ENCODE measurements at regions not wholly inside any gene's neighbourhood (a gene's known extent, or its start where the extent isn't known, plus 50 kb on each side); places are given as distances from the start of the nearest gene placed in this dataset.

DNA sequence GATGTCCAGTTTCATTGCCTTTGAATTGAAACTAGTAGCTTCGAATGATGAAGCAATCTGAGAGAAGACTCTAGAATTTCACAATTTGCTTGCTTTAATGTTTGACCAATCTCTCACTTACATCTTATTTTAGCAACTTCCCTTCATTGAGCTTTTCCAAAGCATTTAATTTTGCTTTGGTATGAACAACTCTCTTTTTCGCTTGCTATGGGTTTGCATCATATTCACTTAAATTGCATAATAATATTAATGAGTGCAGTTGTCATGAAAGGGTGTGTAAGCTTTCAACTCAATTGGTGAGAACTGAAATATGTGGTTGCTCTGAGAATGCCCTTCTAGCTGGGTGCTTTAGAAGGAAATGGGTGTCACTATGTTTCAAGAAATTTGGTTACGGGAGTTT, 309.2 kb downstream of the HLX start:
- no peak for DNase-seq (ENCODE audit: low spot score)

GRCh38 chr1:221190249-221190648, 311.0 kb downstream of the HLX start:
- DNase-seq (ENCODE audit: low spot score): no peak

DNA sequence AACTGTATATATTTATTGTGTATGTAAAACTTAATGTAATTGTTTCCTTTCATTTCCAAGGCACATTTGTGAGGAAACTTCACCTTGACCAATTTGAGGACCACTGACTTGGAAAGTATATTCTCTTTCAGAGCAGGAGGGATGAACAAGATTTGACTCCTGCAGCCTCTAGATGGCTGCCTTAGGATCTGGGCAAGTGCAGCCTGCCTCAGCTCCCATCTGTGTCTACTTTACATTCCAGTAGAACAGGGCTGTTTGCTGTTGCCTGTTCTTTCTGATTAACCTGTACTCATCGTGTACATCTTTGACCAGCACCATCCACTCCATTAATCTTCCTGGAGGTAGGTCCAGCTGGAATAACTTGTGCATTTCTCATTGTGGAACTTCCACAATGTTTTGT, 312.8 kb downstream of the HLX start:
- DNase-seq (ENCODE audit: low spot score): no peak

DNA sequence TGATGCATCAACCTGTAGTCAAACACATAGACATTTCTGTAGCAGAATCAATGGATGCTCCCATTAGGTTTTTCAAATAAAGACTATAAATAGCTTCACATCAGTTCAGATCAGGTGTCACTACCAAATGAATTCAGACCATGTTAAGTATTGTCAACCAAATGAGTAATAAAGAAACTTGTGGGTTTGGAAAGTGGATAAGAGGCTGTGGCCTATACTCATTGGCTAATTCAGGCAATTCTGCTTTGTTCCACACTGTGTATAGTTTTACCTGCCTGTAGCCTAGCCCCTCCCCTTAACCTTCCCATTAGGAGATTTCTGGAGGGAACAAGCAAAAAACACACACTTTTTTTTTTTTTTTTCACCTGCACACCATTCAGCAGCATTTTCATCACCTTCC, 321.2 kb downstream of the HLX start:
- DNase-seq (ENCODE audit: low spot score): no peak

GRCh38 chr1:221201773-221202172, 322.5 kb downstream of the HLX start:
- no peak for DNase-seq (ENCODE audit: low spot score)

GRCh38 chr1:221203224-221204054, 324.2 kb downstream of the HLX start:
- DNase-seq (ENCODE audit: low spot score): peak; percentile 66

DNA sequence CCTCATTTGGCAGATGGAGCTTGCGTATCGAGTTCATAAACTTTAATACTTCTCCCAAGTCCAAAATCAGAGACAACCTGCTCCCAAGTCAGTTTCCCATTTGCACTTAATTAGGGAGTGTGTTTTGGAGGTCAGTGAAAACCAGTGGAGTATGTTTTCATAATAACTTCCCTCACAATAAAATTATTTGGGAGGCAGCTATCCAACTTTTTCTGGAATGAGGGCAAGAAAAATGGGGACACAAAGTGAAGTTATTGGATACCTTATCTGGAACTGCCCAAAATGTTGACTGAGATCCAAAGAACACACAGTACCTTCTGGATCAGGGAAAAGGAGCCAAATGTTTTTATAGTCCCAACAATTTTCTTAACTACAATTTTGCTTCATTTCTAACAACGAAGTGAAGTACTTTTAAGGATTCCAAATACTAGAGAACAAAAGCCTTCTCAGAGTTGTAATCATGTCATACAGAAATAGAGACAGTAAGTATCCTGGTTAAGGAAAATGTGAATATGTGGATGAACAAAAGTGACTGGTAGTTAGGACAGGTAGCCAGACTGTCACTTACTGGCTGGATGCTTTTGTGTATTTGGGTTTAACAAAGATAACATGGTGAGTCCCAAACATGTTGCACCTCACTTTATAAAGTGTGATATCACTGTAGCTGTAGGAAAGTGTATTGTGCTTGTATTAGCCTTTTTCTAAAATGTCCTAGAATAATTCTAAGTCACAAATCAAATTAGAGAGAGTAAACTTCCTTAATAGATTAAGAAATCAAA, 325.0 kb downstream of the HLX start:
- DNase-seq (ENCODE audit: low spot score): no peak

DNA sequence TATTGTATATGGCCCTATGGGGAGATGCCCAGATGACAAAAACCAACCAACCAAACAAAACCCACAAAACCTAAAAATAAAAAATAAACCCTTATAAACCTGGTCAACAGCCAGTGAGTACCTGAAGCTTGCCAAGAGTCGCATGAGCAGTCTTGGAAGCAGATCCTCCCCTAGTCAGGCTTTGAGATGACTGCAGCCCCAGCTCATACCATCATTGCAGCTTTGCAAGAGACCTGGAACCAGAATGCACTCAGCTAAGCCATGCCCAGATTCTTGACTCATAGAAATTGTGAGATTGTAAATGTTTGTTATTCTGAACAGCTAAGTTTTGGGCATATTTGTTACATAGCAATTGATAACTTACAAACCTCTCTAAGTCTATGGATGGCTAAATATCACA, 326.8 kb downstream of the HLX start:
- DNase-seq (ENCODE audit: low spot score): no peak

DNA sequence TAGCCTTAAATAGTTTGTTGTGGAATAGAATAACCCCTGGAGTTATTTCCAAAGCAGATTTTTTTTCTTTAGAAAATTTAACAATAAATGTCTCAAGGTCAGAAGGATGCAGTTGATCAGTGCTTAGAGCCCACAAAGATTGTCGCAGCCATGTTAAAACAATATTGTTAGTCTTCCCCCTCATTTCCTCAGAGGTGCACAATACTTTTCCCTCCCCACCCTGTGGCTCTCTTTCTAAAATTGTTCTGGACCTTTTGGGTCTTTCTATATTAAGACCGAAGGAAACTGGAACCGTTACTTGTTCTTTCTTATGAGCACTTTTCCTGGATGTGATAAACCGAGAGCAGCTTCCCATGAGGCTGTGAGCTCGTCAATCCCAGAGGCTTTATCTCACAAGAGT, 333.7 kb downstream of the HLX start:
- no peak for DNase-seq (ENCODE audit: low spot score)

DNA sequence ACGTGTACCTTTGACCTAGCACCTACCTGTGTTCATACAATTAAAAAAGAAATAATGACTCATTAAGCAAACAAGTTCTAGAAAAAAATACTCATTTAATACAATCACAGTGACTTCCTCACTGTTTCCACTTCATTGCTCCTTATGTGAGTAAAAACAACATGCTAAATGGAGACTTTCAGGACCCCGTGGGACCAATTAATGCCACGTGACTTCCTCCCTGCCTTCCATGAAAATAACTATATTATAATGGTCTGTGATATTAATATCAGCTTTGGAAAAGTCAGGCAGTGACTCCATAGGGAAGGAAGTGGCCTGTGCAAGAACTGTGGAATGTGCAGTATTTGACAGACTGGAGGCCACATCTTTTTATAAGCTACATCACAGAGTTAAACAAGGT, 337.8 kb downstream of the HLX start:
- DNase-seq (ENCODE audit: low spot score): peak; percentile 29

- DNase-seq (ENCODE audit: low spot score): no peak
Observed at GRCh38 chr1:221223281-221223680, 344.0 kb downstream of the HLX start.

DNA sequence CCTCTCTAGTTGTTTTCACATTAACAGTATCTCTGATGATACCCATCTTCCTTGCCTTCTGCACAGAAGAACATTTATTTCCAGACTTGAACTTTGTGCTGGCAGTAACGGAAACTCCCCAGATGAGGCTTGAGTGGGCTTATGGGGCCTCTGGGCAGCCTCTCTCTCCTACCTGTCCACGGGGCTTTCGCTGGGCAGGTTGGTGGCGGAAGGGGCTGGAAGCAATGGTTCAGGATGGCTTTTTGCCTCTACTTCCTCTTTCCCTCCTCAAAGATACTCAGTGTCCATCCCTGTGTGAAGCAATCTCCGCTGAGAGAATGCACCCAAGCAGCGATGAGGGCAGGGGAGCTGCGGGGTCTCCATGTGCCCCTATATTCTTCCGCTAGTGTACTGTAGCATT, 348.2 kb downstream of the HLX start:
- DNase-seq (ENCODE audit: low spot score): no peak

DNA sequence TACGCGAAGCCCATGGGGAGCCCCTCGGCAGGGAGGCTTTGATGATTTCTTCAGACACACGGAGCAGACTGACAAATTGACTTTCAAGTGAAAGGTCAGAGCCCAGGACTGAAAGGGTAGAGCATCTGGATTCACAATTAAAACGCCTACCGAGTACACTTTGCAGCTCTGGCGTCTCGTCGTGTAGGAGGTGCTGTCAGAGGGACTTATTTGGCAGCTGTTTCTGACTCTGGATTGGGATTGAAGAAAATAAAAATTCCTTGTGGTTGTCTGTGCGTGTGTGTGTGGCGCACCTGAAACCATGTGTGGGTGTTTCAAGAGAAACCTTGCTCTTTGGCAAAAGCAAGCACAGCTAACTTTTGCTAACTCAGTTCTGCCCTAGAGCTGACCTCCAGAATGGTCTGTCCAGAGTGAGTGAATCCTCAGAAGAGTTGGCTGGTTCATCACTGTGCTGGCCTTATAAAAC, 348.7 kb downstream of the HLX start:
- DNase-seq (ENCODE audit: low spot score): no peak

DNA sequence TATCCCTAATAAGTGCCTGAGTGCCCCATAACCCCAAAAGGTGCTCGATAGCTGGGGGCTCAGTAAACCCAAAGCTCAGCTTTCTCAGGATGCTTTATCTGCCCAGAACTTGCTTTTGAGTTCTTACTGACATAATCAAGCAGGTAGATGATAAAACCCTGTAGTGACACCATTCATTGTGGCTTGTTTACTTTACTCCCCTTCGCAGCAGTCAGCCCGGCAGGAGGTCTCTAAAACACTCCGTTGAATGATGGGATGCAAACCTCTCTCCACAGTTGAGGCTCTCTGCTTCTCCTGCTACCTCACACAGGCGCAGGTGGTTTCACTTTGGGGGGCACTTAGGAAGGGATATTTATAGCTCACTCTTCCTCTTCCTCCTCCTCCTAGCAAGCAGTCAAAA, 349.4 kb downstream of the HLX start:
- no peak for DNase-seq (ENCODE audit: low spot score)

DNA sequence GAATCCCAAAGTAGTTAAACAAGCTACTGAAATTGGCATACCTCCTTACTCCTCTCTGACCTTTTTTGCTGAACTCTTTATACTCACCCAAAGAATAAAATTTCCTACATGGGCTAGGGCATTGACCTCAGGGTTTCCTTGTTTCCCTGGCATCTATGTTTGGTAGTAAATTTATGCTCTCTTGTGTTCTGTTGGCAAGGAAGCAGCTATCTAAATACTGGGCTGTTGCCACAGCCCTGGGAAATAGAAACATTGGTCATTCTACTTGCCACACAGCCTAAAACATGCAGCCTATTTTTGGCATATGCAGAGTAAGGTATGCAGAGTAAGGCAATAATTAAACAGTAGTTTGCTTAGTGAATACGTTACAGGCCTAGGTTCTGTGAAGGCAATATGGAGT, 351.4 kb downstream of the HLX start:
- DNase-seq (ENCODE audit: low spot score): no peak

- DNase-seq (ENCODE audit: low spot score): no peak
Observed at GRCh38 chr1:221234791-221235190, 355.5 kb downstream of the HLX start.

GRCh38 chr1:221237587-221237986, 358.3 kb downstream of the HLX start:
- DNase-seq (ENCODE audit: low spot score): no peak

DNA sequence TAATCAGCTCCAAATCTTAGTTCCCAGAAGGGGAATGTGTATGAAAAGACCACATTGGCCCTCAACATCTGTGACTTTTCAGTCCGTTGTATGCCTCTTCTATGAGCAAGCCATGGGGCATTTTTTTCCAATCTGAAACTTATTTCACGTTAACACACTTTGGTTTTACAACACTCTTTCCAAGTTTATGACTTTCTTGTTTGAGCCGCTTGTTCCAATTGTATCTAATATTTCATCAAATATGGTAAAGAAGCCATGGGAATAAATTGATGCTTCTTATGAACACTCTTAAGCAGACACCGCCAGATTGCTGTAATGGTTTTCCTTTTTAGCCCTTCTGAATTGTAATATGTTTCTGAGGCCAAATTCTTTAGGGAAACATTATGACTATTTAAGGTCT, 359.9 kb downstream of the HLX start:
- no peak for DNase-seq (ENCODE audit: low spot score)

GRCh38 chr1:221239792-221240191, 360.5 kb downstream of the HLX start:
- DNase-seq (ENCODE audit: low spot score): no peak

DNA sequence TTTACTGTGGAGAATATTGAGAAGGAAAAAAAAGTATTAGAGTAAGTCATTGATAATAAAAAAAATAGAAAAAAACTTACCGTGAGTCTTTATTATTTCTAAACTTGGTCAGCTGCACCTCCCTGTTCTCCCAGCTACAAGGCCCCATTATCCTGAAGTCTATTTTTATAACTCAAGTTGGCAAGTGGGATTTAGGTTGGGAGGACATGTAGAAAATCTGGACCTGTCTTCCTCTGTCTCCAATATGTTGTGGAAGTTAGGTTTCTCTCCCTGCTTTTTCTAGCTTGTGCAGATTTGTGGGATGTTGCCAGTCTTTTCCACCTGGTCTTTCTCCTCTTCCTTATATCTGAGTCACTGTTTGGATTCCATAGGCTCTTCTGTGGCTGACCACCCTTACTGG, 361.4 kb downstream of the HLX start:
- DNase-seq (ENCODE audit: low spot score): no peak

DNA sequence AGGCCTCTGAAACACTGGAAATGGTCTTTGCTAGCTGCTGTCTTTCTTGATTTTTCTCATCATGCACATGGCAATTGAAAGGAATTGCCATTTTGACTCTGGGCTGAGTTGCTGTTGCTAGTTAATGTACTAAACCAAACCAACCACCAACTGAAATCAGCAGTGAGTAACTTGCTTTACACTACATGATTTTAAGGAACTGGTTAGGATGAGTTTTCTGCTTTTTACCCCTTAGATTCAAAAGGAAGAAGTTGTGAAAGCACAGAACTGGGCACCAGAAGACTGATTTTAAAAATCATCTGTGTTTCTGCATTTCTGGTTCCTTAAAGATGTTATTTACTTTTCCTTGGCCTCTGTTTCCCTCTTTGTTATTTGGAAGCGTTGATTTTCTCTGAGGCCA, 361.9 kb downstream of the HLX start:
- no peak for DNase-seq (ENCODE audit: low spot score)

GRCh38 chr1:221241592-221241991, 362.3 kb downstream of the HLX start:
- DNase-seq (ENCODE audit: low spot score): no peak

GRCh38 chr1:221246067-221246466, 366.8 kb downstream of the HLX start:
- no peak for DNase-seq (ENCODE audit: low spot score)
